DMS53 treated with DMSO at 0.1 percent for 48 hours (cell line): ENCODE measurements at regions not wholly inside any gene's neighbourhood (a gene's known extent, or its start where the extent isn't known, plus 50 kb on each side); places are given as distances from the start of the nearest gene placed in this dataset.
"Not testable (repeated sequence)": the region's sequence is repeated elsewhere in the genome, so short reads cannot be mapped to it uniquely, and the experiment has no call there.

Experiments used
- DNase-seq: peaks from one replicate; lab custom pipeline; 2025; ENCODE audit not compliant: unreplicated experiment; lab: John Stamatoyannopoulos, UW

DNA sequence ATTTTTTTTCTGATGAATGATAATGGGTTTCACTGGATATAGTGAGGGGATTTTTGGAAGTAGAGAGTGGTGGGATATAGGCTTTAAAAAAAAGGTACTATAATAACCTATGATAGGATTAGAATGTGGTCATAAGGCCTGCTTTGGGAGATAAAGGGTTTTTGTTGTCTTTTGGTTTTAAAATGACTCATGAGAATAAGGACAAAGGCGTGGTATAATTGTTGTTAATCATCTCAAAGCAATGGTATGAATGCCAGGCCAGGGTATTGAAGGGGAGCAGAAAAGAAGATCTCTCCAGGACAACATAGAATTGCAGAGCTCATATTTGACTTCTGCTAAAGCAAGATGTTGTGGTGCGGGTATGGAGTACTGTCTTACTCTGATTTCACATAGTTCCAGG lies 579.4 kb downstream of the JRKL start:
- DNase-seq: no peak

DNA sequence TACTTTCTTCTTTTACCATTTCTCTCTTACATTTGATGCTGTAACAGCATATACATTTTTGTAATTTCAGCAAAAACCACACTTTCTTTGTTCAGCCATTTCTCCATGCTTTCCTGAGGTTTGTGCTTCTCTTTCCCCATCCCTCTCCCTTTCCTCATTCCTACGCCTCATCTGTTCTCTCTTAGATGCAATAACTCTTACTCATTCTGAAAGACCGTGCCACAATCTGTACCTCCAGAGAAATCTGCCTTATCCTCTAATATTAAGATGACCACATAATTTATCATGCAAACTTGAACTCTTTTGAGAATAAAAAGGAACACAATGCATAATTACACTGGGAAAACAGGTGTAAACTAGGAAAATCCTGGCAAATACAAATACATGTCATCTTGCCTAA lies 588.9 kb downstream of the JRKL start:
- no peak for DNase-seq

DNA sequence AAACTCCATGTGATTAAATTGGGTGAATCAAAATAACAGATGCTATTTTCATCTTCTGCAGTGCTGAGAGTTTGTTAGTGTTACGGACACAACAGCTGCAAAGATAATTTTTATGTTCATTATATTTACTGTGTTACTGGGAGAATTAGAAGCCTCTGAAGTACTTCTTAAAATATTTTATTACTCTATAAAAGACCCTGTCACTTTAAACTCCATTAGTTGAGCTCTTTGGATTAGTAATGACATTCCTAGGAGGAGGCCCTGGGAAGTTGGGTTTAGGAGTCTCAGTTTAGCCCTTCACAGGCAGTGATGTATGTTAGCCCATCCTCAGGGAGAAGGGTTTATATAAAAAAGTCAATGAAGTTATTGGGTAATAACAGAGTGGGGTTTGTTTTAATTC lies 596.7 kb downstream of the JRKL start:
- DNase-seq: no peak

DNA sequence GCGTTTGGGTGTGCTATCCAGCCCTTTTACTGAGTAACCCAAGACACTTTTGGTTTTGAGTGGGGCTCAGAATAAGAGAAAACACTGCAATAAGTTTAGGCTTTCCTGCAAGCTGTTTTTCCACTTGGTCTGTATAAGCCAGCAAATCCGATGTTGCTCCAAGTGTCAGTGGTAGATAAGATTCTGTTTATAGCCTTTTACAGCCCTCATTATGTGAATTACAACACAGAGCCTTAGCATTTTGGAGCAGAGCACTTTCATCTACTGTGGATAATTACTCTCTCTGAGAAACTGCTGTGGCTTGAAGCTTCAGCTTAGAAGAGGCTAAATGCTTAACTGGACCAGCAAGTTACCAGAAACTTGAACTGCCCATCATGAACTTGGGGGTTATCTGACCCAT lies 601.1 kb downstream of the JRKL start:
- no peak for DNase-seq

DNA sequence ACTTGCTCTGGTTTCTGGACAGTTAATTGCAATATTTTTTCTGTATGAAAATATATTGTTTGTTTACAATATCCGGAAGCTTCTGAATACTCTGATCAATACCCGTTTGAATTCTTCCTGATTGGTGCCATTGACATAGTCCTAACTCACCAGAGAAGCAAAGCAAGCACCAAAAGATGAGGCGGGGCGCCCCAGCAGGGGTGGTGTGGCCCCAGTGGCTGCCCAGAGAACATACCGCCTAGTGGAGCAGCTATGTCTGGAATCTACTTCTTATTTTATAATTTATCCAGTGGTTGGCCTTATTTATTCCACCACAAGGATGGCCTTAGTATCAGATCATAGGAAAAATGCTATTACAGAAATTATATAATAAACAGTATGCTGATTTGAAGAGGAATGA lies 610.7 kb downstream of the JRKL start:
- no peak for DNase-seq

DNA sequence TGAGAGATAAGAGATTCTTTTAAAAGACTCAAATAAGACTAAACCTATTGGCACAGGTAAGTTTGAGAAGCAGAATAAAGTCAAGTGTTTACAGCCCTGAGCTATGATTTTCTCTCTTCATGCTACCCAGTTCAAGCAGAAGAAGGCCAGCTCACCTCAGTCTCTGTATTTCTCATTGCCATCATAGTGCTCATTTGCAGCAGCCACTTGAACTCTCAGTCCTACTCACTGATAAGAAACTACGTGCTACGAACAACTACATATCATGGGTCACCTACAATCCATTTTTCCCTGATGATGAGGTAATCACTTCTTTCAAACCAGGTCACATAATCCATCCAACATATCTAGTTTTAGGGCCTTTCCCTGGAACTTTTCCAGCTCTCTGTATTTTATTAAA lies 617.5 kb downstream of the JRKL start:
- no peak for DNase-seq

DNA sequence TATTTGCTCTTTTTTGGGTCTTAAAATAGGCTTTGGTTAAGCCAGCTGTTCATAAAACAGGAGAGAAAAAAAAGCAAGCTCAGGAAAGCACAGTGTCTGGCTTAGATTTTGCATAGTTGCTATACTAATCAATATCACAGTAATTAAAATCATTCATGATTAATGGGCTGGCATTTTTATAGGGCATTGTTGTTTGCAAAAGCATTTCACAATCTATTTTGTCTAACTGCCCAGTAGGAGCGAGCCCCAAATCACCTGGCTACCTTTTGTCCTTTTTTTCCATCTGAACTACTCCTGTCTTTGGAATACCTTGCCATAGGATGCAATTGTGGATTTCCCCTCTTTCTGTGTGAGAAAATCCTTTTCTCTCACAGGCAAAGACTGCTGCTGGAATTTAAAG lies 619.8 kb downstream of the JRKL start:
- no peak for DNase-seq

DNA sequence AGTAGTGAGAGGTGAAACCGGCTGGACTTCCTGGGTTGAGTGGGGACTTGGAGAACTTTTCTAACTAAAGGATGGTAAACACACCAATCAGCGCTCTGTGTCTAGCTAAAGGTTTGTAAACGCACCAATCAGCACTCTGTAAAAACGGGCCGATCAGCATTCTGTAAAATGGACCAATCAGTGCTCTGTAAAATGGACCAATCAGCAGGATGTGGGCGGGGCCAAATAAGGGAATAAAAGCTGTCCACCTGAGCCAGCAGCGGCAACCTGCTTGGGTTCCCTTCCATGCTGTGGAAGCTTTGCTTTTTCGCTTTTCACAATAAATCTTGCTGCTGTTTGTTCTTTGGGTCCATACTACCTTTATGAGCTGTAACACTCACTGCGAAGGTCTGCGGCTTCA lies 621.2 kb downstream of the JRKL start:
- not testable (repeated sequence) for DNase-seq

DNA sequence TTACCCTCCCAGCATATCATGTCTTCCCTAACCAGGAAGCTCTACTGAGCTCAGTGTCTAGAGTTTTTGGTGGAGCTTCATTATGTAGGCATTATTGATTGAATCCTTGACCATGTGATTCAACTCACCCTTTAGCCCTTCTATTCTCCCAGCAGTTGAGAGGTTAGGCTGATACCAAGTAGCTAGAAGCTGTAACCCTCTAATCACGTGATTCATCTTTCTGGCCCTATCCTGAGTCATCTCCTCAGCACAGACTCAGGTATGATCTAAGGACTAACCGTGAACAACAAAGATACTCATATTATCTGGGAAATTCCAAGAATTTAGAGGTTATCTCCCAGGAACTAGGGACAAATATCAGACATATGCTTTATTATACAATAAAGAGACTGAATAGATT lies 625.5 kb downstream of the JRKL start:
- DNase-seq: no peak

DNA sequence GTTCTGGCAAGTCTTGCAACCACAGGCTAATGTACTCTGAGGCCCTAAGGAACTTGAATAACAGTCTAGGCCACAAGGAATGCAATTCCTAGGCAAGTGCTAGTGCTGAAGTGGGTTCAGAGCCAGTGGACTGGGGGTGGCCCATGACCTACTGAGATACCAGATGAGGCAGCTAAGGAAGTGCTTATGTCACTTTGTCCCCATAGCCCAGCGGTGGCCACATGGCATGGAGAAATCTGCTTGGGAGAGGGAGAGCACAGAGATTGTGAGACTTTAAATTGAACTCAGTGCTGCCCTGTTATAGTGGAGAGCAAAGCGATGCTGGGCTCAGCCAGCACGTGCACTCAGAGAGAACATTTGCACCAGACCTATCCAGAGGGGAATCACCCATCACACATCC lies 629.5 kb downstream of the JRKL start:
- DNase-seq: no peak

DNA sequence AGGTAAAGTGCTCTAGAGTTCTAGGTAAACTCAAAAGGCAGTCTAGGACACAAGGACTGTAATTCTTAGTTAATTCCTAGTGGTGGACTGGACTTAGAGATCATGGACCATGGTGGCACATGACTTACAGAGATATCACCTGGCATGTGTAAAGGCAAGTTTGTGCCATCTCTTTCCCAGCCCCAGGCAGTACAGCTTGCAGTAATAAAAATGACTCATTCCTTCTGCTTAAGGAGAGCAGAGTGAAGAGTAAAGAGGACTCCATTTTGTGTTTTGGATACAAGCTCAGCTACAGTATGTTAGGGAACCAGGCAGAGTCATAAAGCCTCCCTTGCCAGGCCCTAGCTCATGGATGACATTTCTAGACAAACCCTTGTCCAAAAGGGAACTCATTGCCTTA lies 629.9 kb downstream of the JRKL start:
- no peak for DNase-seq

DNA sequence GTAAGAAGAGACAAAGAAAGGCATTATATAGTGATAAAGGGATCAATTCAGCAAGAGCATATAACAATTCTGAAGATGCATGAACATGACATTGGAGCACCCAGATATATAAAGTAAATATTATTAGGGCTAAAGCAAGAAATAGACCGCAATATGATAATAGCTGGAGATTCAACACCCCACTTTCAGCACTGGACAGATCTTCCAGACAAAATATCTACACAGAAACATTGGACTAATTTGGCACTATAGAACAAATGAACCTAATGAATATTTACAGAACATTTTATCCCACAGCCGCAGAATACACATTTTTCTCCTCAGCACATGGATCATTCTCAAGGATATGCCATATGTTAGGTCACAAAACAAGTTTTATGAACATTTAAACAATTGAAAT lies 633.1 kb downstream of the JRKL start:
- DNase-seq: no peak

DNA sequence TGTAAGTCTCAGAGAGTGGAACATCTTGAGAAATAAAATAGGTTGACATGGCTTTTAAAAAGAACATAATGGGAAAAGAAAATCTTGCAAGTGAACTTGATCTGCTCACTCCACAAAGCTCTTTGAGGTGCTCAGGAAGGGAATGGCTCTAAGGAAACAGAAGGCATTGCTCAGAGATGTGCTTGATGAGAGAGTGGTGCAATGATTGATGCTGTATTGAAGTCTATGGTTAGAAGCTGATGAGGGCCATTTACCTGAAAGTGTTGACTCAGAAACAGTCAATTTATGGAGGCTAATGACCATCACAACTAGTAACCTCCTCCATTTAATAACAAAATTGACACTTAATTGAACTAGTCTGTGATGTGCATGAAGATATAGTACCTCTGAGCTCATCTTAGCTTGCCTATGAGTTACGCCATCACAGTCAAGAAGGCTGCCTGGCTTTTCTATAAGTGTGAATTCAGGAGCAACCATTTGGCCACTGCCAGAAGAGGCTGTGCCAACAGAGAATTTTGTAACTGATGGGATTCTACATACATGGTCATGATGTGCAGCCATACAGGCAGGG lies 639.1 kb downstream of the JRKL start:
- no peak for DNase-seq

DNA sequence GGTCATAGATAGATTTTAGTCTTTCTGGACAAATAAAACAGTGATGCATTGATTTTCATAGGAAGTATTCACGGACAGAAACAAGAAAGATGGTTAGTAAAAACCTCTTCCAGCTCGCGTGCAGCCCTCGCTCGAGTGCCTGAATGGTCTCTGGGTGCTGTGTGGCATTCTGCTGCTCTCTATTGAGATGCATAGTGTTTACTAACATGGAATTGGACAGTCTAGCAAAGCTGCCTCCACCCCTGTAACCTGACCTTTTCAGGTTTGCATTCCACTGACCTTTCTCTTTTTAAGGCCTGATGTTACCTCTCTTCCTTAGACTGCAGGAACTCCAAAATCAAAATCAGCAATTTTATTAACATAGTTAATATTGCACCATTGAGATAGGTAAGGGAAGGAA lies 643.4 kb downstream of the JRKL start:
- DNase-seq: no peak

DNA sequence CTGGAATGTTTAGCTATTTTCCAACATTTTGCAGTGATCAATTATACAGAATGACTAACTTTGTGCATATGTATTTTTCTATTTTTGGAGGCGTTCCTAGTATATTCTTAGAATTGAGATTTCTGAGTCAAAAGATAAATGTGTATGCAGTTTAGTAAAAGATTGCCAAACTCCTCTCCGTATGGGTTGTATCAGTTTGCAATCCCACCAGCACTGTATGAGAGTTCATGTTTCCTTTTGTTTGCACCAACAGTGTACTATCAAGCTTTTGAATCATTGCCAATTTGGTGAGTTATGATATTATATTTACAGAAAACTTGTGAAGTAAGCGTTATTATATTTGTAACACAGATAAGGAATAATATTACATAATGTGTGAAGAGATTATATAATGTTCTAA lies 658.7 kb downstream of the JRKL start:
- DNase-seq: no peak

DNA sequence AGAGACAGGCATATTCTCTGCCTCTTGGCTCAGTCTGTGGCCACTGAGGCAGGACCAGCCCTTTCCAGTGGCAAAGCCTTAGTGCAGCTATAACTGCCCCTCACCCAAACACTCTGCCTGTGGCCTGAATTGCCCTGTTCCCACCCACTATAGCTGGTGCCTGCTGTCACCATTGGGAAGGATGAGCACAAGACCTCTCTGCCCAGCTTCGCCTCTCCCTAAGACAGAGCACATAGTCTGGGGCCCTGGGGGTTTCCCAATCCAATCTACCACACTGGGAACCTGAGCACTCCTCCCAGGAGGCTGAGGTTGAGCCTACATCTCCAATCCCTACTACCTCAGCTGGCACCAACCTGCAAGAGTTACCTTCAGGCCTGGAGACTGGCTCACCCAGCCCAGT lies 670.4 kb downstream of the JRKL start:
- no peak for DNase-seq

DNA sequence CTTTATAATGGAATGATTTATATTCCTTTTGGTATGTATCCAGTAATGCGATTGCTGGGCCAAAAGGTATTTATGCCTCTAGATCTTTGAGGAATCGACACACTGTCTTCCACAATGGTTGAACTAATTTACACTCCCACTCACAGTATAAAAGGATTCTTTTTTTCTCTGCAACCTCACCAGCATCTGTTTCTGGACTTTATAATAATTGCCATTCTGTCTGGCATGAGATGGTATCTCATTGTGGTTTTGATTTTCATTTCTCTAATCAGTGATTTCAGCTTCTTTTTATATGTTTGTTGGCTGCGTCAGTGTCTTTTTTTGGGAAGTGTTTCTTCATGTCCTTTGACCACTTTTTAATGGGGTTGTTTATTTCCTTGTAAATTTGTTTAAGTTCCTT lies 679.3 kb downstream of the JRKL start:
- DNase-seq: no peak

DNA sequence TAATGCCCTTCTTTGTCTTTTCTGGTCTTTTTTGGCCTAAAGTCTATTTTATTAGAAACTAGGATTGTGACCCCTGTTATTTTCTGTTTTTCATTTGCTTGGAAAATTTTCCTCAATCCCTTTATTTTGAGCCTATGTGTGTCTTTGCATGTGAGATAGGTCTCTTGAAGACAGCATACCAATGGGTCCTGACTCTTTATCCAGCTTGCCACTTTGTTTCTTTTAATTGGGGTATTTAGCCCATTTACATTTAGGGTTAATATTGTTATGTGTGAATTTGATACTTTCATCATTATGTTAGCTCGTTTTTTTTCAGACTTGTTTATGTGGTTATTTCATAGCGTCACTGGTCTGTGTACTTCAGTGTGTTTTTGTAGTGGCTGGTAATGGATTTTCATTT lies 682.6 kb downstream of the JRKL start:
- no peak for DNase-seq

DNA sequence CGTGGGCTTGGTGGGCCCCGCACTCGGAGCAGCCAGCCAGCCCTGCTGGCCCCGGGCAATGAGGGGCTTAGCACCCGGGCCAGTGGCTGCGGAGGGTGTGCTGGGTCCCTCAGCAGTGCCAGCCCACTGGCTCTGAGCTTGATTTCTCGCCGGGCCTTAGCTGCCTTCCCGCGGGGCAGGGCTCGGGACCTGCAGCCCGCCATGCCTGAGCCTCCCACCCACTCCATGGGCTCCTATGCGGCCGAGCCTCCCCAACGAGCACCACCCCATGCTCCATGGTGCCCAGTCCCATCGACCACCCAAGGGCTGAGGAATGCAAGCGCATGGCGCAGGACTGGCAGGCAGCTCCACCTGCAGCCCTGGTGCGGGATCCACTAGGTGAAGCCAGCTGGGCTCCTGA lies 686.9 kb downstream of the JRKL start:
- DNase-seq: not testable (repeated sequence)

DNA sequence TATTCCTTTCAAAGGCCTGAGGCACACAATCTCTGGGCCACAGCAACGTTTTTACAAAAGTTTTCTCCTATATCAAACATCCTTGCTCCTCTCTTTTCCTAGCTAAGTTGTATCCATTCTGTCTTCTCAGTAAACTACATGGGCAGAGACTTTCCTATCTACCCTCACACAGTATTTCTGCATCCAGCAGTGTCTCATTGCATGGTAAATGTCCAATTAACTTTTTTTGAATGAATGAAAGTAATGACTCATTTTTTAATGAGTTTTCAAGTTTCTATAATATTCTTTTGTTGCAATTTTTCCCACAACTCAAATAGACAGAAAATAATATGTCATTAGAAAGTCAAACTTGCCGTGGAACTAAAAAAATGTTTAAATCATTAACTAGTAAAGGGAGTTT lies 688.6 kb downstream of the JRKL start:
- DNase-seq: no peak

DNA sequence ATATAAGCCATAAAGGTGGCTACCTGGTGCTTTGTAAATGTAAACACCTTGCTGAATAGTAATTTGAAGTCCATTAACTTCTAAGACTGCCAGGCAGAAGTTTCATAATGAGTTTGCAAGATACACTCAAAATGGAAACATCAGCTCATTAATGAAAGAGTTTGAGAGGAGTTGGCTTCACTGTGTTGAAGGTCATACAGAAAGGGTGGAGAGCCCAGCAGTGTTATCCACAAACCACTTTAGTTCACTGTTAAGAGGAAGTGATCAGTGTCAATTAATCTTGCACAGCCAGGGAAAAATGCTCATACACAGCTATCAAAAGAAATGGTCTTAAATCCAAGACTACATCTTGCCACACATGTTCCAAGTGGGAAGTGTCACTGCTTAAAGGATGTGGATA lies 689.4 kb downstream of the JRKL start:
- no peak for DNase-seq

DNA sequence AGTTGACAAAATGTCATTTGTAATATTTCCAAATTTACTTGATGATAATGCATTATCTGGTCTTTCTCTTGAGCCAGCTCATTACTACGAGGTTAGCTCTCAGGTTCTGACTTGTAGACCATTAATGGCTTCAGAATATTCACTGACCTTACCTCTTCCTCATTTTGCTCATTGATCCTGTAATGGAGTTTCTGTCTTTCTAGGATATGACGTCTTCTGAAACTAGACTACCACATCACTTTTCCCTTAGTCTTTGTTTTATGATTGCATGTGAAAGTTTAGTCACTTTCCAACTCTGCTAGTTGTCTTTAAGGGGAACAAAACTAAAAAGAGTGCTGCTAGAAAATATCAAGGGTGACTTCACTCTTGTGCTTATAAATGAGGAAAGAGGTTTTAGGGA lies 697.6 kb downstream of the JRKL start:
- no peak for DNase-seq

DNA sequence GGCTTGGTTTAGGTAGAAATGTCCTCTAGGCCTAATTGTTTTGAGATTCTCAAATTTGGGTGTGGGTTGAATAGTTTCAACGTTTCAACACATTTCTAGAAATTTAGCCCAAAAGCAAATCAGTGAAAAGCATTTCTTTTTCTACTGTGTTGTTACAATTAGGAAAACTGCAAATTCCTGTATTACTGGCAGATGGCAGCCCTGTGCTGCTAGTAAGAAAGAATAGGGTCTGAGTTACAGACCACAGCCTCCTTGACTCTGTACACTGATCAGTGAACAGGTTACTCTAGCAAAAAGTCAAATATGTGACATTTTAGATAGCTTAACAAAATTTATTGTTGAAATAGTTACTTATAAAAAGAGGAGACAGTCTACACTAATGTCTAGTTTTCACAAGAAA lies 703.0 kb downstream of the JRKL start:
- DNase-seq: no peak

DNA sequence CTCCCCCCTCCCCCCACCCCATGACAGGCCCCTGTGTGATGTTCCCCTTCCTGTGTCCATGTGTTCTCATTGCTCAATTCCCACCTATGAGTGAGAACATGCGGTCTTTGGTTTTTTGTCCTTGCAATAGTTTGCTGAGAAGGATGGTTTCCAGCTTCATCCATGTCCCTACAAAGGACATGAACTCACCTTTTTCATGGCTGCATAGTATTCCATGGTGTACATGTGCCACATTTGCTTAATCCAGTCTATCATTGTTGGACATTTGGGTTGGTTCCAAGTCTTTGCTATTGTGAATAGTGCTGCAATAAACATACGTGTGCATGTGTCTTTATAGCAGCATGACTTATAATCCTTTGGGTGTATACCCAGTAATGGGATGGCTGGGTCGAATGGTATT lies 712.4 kb downstream of the JRKL start:
- DNase-seq: not testable (repeated sequence)
